Amygdala (tissue), 56 donors: ENCODE measurements at regions not wholly inside any gene's neighbourhood (a gene's known extent, or its start where the extent isn't known, plus 50 kb on each side); places are given as distances from the start of the nearest gene placed in this dataset.

Source experiments
- DNase-seq, 56 donors: peaks; one replicate each; lab custom pipeline; 2025; lab: John Stamatoyannopoulos, UW

GRCh38 chr13:89255844-89256406 is 1584.8 kb downstream of the SLITRK5 start:
- DNase-seq, result no peak

- no peak for DNase-seq
Measured at GRCh38 chr13:89267734-89268133, 1596.6 kb downstream of the SLITRK5 start.

GRCh38 chr13:89269737-89270136 is 1598.6 kb downstream of the SLITRK5 start:
- DNase-seq, result no peak

- DNase-seq, result no peak
Measured at GRCh38 chr13:89270736-89271135, 1599.6 kb downstream of the SLITRK5 start.

GRCh38 chr13:89279374-89279773 is 1608.2 kb downstream of the SLITRK5 start:
- no peak for DNase-seq

- no peak for DNase-seq
Measured at GRCh38 chr13:89281331-89281730, 1610.2 kb downstream of the SLITRK5 start.

- DNase-seq, result no peak
Measured at GRCh38 chr13:89282241-89282640, 1611.1 kb downstream of the SLITRK5 start.

GRCh38 chr13:89287381-89287780 is 1616.2 kb downstream of the SLITRK5 start:
- no peak for DNase-seq

GRCh38 chr13:89294115-89294867 is 1623.1 kb downstream of the SLITRK5 start:
- DNase-seq, result no peak

- DNase-seq, result no peak
Measured at GRCh38 chr13:89307278-89307677, 1636.1 kb downstream of the SLITRK5 start.

GRCh38 chr13:89310943-89311672 is 1639.9 kb downstream of the SLITRK5 start:
- DNase-seq, result no peak

- DNase-seq, result no peak
Measured at GRCh38 chr13:89315287-89315686, 1644.1 kb downstream of the SLITRK5 start.

- no peak for DNase-seq
Measured at GRCh38 chr13:89322466-89322865, 1651.3 kb downstream of the SLITRK5 start.

- DNase-seq, result no peak
Measured at GRCh38 chr13:89324582-89324981, 1653.4 kb downstream of the SLITRK5 start.

GRCh38 chr13:89343165-89343564 is 1672.0 kb downstream of the SLITRK5 start:
- DNase-seq, result no peak

GRCh38 chr13:89352384-89352783 is 1681.2 kb downstream of the SLITRK5 start:
- DNase-seq, result no peak

GRCh38 chr13:89361909-89362308 is 1690.7 kb downstream of the SLITRK5 start:
- DNase-seq, result no peak

- DNase-seq, result no peak
Measured at GRCh38 chr13:89363144-89363543, 1692.0 kb downstream of the SLITRK5 start.

- DNase-seq, result no peak
Measured at GRCh38 chr13:89372193-89372592, 1701.0 kb downstream of the SLITRK5 start.

- DNase-seq, result no peak
Measured at GRCh38 chr13:89375839-89376238, 1704.7 kb downstream of the SLITRK5 start.

GRCh38 chr13:89380101-89380500 is 1708.9 kb downstream of the SLITRK5 start:
- DNase-seq, result no peak

GRCh38 chr13:89382981-89383380 is 1711.8 kb downstream of the SLITRK5 start:
- DNase-seq, result no peak
